Activated CD4-positive, alpha-beta T cell treated with anti-CD3 and anti-CD28 coated beads for 24 hours (primary cell): ENCODE measurements at regions not wholly inside any gene's neighbourhood (a gene's known extent, or its start where the extent isn't known, plus 50 kb on each side); places are given as distances from the start of the nearest gene placed in this dataset.

ENCODE experiments used
- DNase-seq, 2 donors: peaks; one replicate each; pipeline ENCODE4 v3.0.0-alpha.2; 2020; ENCODE audit warnings: low read depth in 2 of 2

DNA sequence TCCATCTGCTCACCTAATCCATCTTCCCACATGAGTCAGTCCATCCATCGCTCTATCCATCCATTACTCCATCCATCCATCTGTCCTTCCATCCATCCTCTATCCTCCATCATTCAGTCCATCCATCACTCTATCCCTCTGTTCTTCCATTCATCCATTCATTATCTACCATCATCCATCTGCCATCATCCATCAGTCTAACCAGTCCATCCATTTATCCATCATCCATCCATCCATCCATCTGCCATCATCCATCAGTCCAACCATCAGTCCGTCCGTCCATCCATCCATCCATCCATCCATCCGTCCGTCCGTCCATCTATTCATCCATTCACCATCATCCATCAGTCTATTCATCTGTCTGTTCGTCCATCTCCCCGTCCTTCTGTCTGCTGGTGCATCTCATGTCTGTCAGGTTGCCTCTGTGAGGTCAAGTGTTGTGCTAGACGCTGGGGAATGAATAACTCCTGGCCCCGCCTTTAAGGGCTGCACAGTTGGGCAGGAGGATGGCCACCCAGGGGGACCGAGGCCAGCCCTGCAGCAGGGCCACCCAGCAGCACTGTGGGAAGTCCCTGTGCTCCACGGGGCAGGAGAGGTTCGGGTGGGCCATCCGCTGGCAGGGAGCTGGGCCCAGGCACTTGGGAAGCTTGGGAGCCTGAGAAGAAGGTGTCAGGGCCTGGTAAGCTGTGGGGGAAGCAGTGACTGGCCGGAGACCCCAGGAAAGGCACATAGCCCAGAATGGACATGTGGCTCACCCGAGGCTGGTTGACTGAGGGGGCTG is 137.1 kb downstream of the CTTN start:
- no peak for DNase-seq

DNA sequence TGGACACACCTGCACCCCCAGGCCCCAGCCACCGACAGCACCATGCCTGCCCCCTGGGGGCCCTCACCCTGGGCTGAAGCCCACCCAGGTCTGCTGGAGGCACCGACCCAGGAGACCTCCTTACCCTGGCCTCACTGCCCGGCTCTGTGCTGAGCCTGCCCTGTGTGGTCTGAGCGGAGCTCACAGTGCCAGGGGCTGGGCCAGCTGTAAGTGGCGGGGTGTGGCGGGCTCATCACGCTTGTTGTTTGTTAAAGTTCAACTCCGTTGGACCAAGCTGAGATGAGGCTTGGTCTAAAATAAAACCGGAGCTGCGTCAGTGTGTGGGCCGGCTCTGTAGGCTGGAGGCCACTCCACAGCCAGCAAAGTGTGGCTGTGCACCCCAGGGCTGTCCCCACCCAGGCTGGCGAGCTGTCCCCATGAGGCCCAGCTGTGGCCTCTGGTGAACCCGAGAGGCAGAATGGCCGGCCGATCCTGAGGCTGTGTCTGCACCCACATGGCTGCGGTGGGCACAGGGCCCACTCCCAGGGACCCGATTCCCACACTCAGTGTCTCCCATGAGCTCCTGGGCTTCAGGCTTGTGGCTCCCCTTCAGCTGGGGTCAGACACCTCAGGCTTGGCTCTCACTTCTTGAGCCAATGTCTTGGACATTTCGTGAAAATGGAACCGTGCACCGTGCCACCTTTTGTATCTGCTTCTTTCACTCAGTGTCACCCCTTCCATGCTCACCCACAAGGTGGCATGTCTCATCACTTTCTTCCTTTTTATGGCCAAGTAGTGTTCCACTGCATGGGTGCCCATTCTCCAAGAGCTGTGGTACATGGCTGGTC is 137.9 kb downstream of the CTTN start:
- no peak for DNase-seq

DNA sequence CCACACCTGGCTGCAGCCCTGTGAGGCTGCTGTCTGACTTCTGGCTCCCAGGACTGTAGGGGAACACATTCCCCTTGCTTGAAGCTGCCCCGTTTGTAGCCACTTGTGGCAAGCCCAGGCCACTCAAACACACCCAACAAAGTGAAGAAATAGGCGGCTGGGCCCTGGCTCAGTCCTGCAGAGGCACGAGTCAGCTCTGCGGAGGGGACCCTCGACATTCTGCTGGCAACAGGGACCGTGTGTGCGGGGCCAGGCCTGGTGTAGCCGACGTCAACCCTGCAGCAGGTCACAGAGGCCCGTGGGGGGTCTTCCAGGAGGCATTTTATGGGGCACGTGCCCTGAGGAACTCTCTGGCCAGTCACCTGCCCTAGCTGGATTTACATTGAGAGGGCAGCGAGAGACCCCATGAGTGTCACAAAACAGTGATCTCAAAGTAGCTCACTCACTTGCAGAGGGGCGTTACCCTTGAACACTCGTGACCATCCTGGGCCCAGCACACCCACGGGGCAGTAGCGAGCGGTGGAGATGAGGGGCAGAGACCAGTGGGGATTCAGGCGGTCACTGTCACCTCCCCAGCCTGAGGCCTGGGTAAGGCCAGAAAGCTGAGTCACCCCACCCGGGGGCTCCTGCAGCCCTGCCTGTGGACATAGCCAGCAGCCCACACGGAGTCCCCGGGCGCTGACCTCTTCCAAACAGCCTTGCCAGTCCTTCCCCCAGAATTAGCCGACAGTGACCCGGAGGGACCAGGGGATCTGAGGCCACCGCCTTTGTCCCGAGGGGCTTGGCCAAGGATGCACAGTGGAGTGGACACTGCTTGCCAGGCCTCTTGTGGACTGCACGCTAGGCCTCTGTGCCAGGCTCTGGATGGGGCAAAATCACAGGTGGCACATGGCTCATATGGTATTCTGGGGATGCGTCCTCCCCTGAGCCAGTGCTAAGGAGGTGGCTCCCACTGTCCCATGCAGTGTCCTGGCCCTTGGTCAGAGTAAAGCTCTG is 139.5 kb downstream of the CTTN start:
- no peak for DNase-seq

DNA sequence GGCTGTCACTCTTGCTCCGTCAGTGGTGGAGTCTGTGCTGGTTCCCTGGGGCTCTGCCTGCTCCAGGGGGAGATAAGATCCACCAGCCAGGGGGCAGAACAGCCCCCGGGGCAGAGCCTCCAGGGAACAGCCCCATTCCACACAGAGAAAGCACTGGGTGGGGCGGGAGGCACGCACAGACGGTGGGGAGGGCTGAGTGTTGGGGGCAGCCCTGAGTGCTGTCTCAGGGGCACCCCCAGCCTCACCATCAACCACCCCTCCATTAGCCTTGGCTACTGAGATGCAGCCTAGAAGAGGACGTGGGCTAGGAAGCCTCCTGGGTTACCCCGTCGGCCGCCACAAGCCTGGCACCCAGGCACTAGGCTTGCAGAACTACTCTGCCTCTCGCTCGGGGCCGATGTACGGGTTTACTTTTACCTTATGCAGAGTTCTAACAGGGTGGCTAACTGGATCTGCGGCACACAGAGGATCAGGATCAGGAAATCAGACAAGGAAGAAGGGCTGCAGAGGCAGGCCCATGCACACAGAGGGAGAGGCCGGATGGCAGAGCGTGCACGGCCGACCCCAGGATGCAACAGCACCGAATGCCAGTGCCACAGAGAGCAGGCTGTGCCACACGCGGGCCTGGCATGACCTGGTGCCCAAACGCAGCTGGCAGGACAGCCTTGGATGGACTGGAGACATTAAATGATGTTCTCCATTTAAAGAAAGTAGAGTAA is 140.5 kb downstream of the CTTN start:
- DNase-seq: no peak

- DNase-seq: no peak
These were observed 141.2 kb downstream of the CTTN start for GRCh38 chr11:70539360-70540095.

- DNase-seq: no peak
These were observed 141.9 kb downstream of the CTTN start for GRCh38 chr11:70540196-70540595.

- no peak for DNase-seq
These were observed 142.8 kb downstream of the CTTN start for GRCh38 chr11:70541176-70541575.

DNA sequence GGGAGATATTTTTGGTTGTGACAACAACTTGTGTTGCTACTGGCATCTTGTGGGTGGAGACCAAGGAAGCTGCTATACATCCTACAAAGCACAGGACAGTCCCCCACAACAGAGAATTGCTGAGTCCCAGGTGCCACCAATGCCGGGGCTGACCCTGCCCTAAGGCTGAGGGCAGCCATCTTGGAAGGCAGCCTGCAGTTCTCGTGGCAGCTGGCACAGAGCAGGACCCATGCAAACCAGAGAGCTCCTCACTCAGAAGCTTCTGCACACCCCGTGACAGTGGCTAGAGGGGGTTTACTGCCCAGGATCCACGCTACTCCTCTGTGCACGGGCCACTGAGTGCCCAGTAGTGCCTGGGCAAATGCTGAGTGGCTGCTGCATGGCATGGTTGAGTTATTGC is 143.4 kb downstream of the CTTN start:
- no peak for DNase-seq

DNA sequence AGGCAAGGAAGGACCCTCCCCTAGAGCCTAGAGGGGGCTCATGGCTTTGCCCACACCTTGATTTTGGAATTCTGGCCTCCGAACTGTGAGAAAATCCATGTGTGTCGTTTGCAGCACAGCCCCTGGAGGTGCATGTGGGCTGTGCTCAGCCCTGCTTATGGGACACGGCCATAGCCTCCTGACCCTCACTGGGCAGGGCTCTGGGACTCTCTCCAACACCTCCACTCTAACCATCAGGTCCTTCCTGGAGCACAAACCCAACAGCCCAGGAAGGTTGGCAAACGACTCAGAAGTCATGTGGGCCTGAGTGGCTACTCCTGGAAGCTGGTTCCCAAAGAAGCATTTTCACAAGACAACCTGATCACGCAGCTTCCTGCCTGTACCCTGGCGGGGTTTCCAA is 144.1 kb downstream of the CTTN start:
- DNase-seq: no peak

GRCh38 chr11:70542811-70543210 is 144.5 kb downstream of the CTTN start:
- DNase-seq: no peak

DNA sequence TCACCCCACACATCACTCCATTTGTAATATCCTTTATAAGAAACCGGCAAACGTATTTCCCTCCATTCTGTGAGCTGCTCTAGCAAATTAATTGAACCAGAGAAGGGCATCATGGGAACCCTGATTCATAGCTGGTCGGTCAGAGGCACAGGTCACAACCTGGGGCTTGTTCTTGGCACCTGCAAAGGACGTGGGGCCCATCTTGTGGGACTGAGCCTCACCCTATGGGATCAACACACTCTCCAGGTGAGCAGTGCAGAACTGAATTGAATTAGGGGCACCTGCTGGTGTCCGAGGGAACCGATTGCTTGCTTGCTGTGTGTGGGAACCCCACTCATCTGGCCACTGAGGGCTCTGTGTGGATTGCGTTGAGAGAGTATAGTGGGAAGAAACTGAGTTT is 145.3 kb downstream of the CTTN start:
- DNase-seq: no peak

- no peak for DNase-seq
These were observed 145.9 kb downstream of the CTTN start for GRCh38 chr11:70544067-70544773.

DNA sequence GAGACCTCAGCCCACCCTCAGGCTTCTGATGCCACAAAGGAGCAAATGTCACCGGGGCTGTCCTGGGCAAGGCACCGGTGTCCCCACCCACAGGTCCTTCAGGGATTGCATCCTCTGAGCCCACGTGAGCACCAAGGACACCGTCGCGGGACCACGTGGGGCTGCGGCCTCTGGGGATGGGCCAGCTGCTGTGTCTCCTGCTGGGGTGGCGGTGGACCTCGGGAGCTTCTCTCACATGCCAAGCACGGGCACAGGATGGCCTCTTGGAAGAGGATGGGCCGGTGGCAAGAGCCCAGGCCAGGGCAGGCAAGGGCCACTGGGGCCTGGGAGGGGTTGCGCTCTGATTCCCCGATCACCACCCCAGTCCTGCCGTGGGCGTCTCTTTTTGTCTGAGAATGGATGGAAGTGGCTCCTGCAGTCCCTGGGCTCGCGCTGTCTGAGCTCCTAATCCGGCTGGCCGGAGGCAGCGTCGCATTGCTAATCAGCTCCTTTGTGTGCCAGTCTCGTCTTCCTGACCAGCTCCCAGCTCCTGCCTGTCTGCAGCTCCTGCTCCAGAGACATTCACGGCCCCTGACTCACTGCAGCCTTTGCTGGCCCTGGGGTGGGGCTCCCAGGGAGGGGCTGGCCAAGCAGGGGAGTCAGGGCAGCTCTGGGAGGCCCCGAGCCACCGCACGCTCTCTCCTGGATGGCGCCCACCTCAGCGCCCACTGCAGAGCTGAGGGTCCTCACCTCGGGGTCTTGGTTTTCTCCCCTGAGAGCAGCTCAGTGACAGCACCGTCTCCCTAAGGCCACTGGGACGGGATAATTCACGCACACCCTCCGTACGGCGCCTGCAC is 146.7 kb downstream of the CTTN start:
- DNase-seq: no peak

GRCh38 chr11:70545610-70545912 is 147.2 kb downstream of the CTTN start:
- DNase-seq: no peak

GRCh38 chr11:70546191-70546940 is 148.0 kb downstream of the CTTN start:
- no peak for DNase-seq

GRCh38 chr11:70547386-70547785 is 149.1 kb downstream of the CTTN start:
- no peak for DNase-seq

- DNase-seq: no peak
These were observed 149.7 kb downstream of the CTTN start for GRCh38 chr11:70547821-70548670.

- DNase-seq: no peak
These were observed 150.6 kb downstream of the CTTN start for GRCh38 chr11:70548976-70549375.
